ENCODE measurements at regions not wholly inside any gene's neighbourhood (a gene's known extent, or its start where the extent isn't known, plus 50 kb on each side); places are given as distances from the start of the nearest gene placed in this dataset.

- Histone ChIP-seq H3K79me2 (replicated peaks; ENCODE audit: insufficient read depth) (no peaks in the 10 kb centered on the region), H2AFZ (peak overlapping the region; percentile 78; the same call in 1 of the 2 replicates), H3K27me3 (ENCODE audit: insufficient read depth) (no peaks in the 10 kb centered on the region), H3K27ac (ENCODE audit: low read depth) (no peak overlapping the region), H3K36me3 (ENCODE audit: insufficient read depth) (no peaks in the 10 kb centered on the region), H3F3A (replicated peaks; ENCODE audit: low read depth) (no peaks in the 10 kb centered on the region), H3K4me1 (ENCODE audit: insufficient read depth) (no peaks in the 10 kb centered on the region), H3K4me3 (no peak overlapping the region), H3K4me2 (no peak overlapping the region), H4K20me1 (replicated peaks; ENCODE audit: insufficient read depth) (no peaks in the 10 kb centered on the region; the same call in 1 of the 2 replicates), H3K9me2 (ENCODE audit: insufficient read depth) (no peaks in the 10 kb centered on the region)
- Mint-ChIP-seq H3K4me1 (no peaks in the 10 kb centered on the region), H3K27ac (no peak overlapping the region), H3K36me3 (ENCODE audit: low read depth) (no peaks in the 10 kb centered on the region), H3K4me3 (no peak overlapping the region), H3K27me3 (ENCODE audit: insufficient read depth, low read depth, poor library complexity) (no peaks in the 10 kb centered on the region), H3K9me3 (no peaks in the 10 kb centered on the region)
- DNase-seq (ENCODE audit: low spot score) (peak; percentile 50), ATAC-seq (peak; percentile 85)
- no peak for TF ChIP-seq CREB1 (CRISPR knock-in tag; IDR thresholded peaks at IDR 0.05; ENCODE audit: low read depth)
- no peak for TF ChIP-seq ZNF114 (CRISPR knock-in tag; IDR thresholded peaks at IDR 0.05)
- TF ChIP-seq ZNF331 (CRISPR knock-in tag; IDR thresholded peaks at IDR 0.05; ENCODE audit: low read depth): no peak
- TF ChIP-seq CTCF (conservative IDR thresholded peaks at IDR 0.05; ENCODE audit: low read depth in 2 of 2): 0 out of 4 replicates have a peak, but pooled peaks of 1 of the 2 experiments have one; percentile 21
- TF ChIP-seq JUNB (IDR thresholded peaks at IDR 0.05; ENCODE audit: unreplicated experiment): no peak
- TF ChIP-seq ETS1 (IDR thresholded peaks at IDR 0.05): no peak
- no peak for TF ChIP-seq ZNF462 (CRISPR knock-in tag; IDR thresholded peaks at IDR 0.05)
- no peak for TF ChIP-seq NANOG (IDR thresholded peaks at IDR 0.05; ENCODE audit: borderline replicate concordance)
These were observed 113.7 kb upstream of the DHX40 start for GRCh38 chr17:59451706-59452105.
